Caco-2 (cell line): ENCODE measurements at regions not wholly inside any gene's neighbourhood (a gene's known extent, or its start where the extent isn't known, plus 50 kb on each side); places are given as distances from the start of the nearest gene placed in this dataset.

ENCODE experiments used
- BruUV-seq: library from RNA; stranded (reverse); fragments of 400-500 nt; replicated peaks from 2 replicates; lab custom pipeline; 2021; lab: Mats Ljungman, UMichigan
- CTCF ChIA-PET: fragments of 300-600 bp; sonication (Branson Sonifier 250); formaldehyde crosslinking; loops from one replicate; lab custom pipeline; 2022; ENCODE audit warnings: antibody characterized with exemption; lab: Charles Lee
- POLR2A ChIA-PET: fragments of 300-600 bp; sonication (Branson Sonifier 250); formaldehyde crosslinking; loops from one replicate; lab custom pipeline; 2022; ENCODE audit warnings: antibody characterized with exemption; lab: Charles Lee
- DNase-seq, 2 experiments: peaks; one replicate each; pipeline versions ENCODE4 v3.0.0 to v3.0.0-alpha.2; 2020 to 2022
- H3K27me3 ChIP-seq: replicated peaks from 2 replicates; pipeline ENCODE4 v1.6.0; 2011; ENCODE audit warnings: low read length; ENCODE audit not compliant: control insufficient read depth, insufficient read depth
- H3K36me3 ChIP-seq: 2 replicates; pipeline ENCODE4 v1.5.1; 2011; ENCODE audit warnings: low read length; ENCODE audit not compliant: control insufficient read depth, insufficient read depth
- H3K4me1 ChIP-seq: fragments of 250-450 bp; sonication (Bioruptor Pico); 2 replicates; pipeline ENCODE4 v1.5.1; 2020; ENCODE audit warnings: mild to moderate bottlenecking
- H3K4me3 ChIP-seq: 2 replicates; pipeline ENCODE4 v1.5.1; 2011; ENCODE audit warnings: low read depth, mild to moderate bottlenecking, control low read depth, low read length
- H3K9me3 ChIP-seq: fragments of 250-450 bp; sonication (Bioruptor Pico); 2 replicates; pipeline ENCODE4 v1.5.1; 2020; ENCODE audit warnings: mild to moderate bottlenecking, moderate library complexity
- H3K27ac Mint-ChIP-seq: one replicate; pipeline ENCODE4 v1.8.0; 2022; ENCODE audit warnings: mixed read lengths; ENCODE audit not compliant: unreplicated experiment
- H3K27me3 Mint-ChIP-seq: one replicate; pipeline ENCODE4 v1.8.0; 2022; ENCODE audit warnings: mixed read lengths; ENCODE audit not compliant: insufficient read depth, unreplicated experiment
- H3K36me3 Mint-ChIP-seq: one replicate; pipeline ENCODE4 v1.8.0; 2022; ENCODE audit warnings: mild to moderate bottlenecking, mixed read lengths; ENCODE audit not compliant: insufficient read depth, unreplicated experiment
- H3K4me1 Mint-ChIP-seq: one replicate; pipeline ENCODE4 v1.8.0; 2022; ENCODE audit warnings: low read depth, mixed read lengths; ENCODE audit not compliant: unreplicated experiment
- H3K4me3 Mint-ChIP-seq: one replicate; pipeline ENCODE4 v1.8.0; 2022; ENCODE audit warnings: mild to moderate bottlenecking, moderate library complexity, mixed read lengths; ENCODE audit not compliant: unreplicated experiment
- H3K9me3 Mint-ChIP-seq: one replicate; pipeline ENCODE4 v1.8.0; 2022; ENCODE audit warnings: mixed read lengths; ENCODE audit not compliant: unreplicated experiment
- intact Hi-C: fragments of 100-400 bp; cut with micrococcal nuclease; formaldehyde crosslinking; loops from one replicate; pipeline ENCODE4 v1.10.0; 2022; ENCODE audit not compliant: unreplicated experiment
- TF ChIP-seq, protein P1 (sequence below), 2 experiments: fragments of 200-600 bp in 1 of 2; IDR thresholded peaks; 1 replicate in 1 of 2; 2 replicates in 1 of 2; pipeline versions ENCODE4 v1.5.1 to v1.8.0; 2011 to 2022; ENCODE audit warnings: antibody characterized with exemption in 1 of 2, control low read depth in 1 of 2, inconsistent platforms in 1 of 2, low read depth in 1 of 2, low read length in 1 of 2, mild to moderate bottlenecking in 1 of 2, moderate library complexity in 1 of 2; ENCODE audit not compliant: insufficient read depth in 1 of 2, severe bottlenecking in 1 of 2, unreplicated experiment in 1 of 2

DNA sequence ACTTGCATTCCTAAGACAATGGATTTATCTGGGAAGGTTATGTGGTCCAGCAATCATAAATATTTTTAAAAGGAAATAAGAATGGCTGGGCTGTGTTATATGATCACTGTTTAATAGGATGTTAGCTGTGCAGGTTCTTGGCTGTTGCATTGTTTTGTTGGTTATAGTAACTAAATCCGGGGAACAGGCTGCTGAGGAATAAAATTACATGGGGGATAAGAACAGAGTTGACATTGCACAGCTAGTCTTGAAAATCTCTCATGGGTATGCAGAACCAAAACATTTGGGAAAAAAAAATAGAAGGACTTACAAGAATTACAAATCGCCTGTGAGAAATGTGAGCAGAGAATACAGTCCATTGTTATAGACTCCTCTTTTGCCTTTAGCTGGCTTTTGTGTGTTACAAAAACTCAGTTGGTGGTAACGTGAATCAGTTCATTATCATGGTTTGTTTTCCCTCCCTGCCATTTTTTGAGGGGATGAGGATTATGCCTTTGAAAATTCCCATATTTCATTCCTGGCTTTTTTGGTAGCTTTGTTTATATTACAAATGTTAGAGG, 375.3 kb upstream of the DAB2 start:
- intact Hi-C loops, result no loop called here
- CTCF ChIA-PET, result no interaction called here
- Histone ChIP-seq H3K9me3 (no peaks in the 10 kb centered on the region), H3K4me3 (no peak overlapping the region), H3K4me1 (no peaks in the 10 kb centered on the region), H3K36me3 (no peaks in the 10 kb centered on the region), H3K27me3 (no peaks in the 10 kb centered on the region)
- POLR2A ChIA-PET, result no interaction called here
- TF ChIP-seq, protein P1, sequence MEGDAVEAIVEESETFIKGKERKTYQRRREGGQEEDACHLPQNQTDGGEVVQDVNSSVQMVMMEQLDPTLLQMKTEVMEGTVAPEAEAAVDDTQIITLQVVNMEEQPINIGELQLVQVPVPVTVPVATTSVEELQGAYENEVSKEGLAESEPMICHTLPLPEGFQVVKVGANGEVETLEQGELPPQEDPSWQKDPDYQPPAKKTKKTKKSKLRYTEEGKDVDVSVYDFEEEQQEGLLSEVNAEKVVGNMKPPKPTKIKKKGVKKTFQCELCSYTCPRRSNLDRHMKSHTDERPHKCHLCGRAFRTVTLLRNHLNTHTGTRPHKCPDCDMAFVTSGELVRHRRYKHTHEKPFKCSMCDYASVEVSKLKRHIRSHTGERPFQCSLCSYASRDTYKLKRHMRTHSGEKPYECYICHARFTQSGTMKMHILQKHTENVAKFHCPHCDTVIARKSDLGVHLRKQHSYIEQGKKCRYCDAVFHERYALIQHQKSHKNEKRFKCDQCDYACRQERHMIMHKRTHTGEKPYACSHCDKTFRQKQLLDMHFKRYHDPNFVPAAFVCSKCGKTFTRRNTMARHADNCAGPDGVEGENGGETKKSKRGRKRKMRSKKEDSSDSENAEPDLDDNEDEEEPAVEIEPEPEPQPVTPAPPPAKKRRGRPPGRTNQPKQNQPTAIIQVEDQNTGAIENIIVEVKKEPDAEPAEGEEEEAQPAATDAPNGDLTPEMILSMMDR (IDR thresholded peaks at IDR 0.05; ENCODE audit: insufficient read depth in 1 of 2, low read depth in 1 of 2, low read length in 1 of 2, severe bottlenecking in 1 of 2, unreplicated experiment in 1 of 2), result no peak
- H3K4me3 Mint-ChIP-seq, result no peak overlapping the region
- H3K27me3 Mint-ChIP-seq, result no peaks in the 10 kb centered on the region
- no TSS peak for BruUV-seq
- H3K27ac Mint-ChIP-seq, result no peak overlapping the region
- H3K4me1 Mint-ChIP-seq, result no peaks in the 10 kb centered on the region
- H3K9me3 Mint-ChIP-seq, result no peaks in the 10 kb centered on the region
- DNase-seq, result no peak
- no peaks in the 10 kb centered on the region for H3K36me3 Mint-ChIP-seq

DNA sequence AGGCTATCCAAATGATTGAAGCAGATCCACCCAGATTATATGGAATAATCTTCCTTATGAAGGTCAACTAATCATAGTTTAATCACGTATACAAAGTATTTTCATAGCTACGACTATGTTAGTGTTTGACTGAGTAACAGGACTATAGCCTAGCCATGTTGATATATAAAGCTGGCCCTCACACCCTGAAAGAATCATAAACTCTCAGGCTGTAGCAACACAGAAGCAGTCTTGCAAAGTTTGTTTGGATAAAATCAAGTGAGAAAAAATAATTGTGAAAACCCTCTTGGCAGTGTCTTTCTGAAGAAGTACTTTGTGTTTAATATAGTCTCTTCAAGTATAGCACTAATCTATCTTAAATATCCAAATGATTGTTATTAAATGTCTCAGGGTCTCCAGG, 374.5 kb upstream of the DAB2 start:
- no peaks in the 10 kb centered on the region for H3K27me3 ChIP-seq
- no peaks in the 10 kb centered on the region for H3K36me3 ChIP-seq
- Mint-ChIP-seq H3K4me1 (no peaks in the 10 kb centered on the region), H3K36me3 (no peaks in the 10 kb centered on the region), H3K9me3 (no peaks in the 10 kb centered on the region), H3K4me3 (no peak overlapping the region), H3K27me3 (no peaks in the 10 kb centered on the region), H3K27ac (no peak overlapping the region)
- H3K4me1 ChIP-seq, result no peaks in the 10 kb centered on the region
- ChIA-PET CTCF (no interaction called here), POLR2A (no interaction called here)
- H3K4me3 ChIP-seq, result no peak overlapping the region
- BruUV-seq, result no TSS peak
- TF ChIP-seq, protein P1 (IDR thresholded peaks at IDR 0.05; ENCODE audit: insufficient read depth in 1 of 2, low read depth in 1 of 2, low read length in 1 of 2, severe bottlenecking in 1 of 2, unreplicated experiment in 1 of 2), result no peak
- no peak for DNase-seq
- H3K9me3 ChIP-seq, result no peaks in the 10 kb centered on the region
- intact Hi-C loops, result no loop called here

DNA sequence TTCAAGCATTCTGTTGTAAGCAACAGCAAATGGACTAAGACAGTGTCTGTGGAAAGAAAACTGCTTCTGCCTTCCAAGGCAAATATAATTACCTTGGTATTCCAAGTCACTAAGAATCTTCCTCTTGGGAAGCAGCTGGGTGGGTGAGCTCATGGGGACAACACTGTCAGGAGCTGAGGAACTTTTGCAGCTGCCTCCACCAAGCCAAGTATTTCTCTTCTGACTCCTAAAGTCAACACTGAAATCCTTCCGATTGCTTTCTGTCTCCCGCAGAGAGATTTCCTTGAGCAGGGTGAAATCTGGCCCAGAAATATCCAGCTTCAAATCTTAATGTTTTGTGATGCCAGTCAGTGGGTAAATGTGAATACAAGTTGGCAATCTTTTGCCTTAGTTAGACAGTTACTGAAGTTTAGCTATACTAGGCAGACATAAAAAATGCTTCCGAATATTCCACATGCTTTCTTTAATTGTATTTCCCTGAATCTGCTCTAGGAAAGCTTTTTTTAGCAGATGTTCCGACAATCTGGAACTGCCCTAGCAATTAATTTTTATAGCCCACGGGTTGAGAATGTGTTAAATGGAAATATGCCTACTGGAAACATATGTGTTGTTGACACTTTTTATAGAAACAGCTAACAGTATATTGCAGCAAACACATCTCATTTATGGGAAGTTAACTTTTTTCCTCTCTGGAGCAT, 369.9 kb upstream of the DAB2 start:
- POLR2A ChIA-PET, result no interaction called here
- no peak overlapping the region for H3K27ac Mint-ChIP-seq
- H3K4me1 Mint-ChIP-seq, result no peaks in the 10 kb centered on the region
- H3K36me3 Mint-ChIP-seq, result no peaks in the 10 kb centered on the region
- CTCF ChIA-PET, result no interaction called here
- Histone ChIP-seq H3K9me3 (no peaks in the 10 kb centered on the region), H3K4me3 (no peak overlapping the region), H3K27me3 (no peaks in the 10 kb centered on the region), H3K36me3 (no peaks in the 10 kb centered on the region), H3K4me1 (no peaks in the 10 kb centered on the region)
- TF ChIP-seq, protein P1 (IDR thresholded peaks at IDR 0.05; ENCODE audit: insufficient read depth in 1 of 2, low read depth in 1 of 2, low read length in 1 of 2, severe bottlenecking in 1 of 2, unreplicated experiment in 1 of 2), result no peak
- no TSS peak for BruUV-seq
- no peaks in the 10 kb centered on the region for H3K9me3 Mint-ChIP-seq
- H3K4me3 Mint-ChIP-seq, result no peak overlapping the region
- DNase-seq, result no peak
- intact Hi-C loops, result no loop called here
- no peaks in the 10 kb centered on the region for H3K27me3 Mint-ChIP-seq
